Keratinocyte (primary cell): ENCODE measurements at regions not wholly inside any gene's neighbourhood (a gene's known extent, or its start where the extent isn't known, plus 50 kb on each side); places are given as distances from the start of the nearest gene placed in this dataset.

Experiments used
- DNase-seq: peaks from one replicate; pipeline ENCODE4 v3.0.0-alpha.2; 2011; ENCODE audit warnings: low read depth, missing footprints, low spot score
- FAIRE-seq: peaks from 2 replicates; lab custom pipeline; 2011; peaks lifted over from hg19 to GRCh38; lab: Jason Lieb, UNC
- H2AFZ ChIP-seq: 2 replicates; pipeline ENCODE4 v1.6.0; 2012; ENCODE audit warnings: low read length, control low read depth, inconsistent platforms; ENCODE audit not compliant: control insufficient read depth
- H3K27ac ChIP-seq: 2 replicates; pipeline ENCODE4 v1.5.1; 2011; ENCODE audit warnings: low read length; ENCODE audit not compliant: control insufficient read depth, insufficient read depth
- H3K27me3 ChIP-seq: 3 replicates; pipeline ENCODE4 v1.6.0; 2011; ENCODE audit warnings: low read length; ENCODE audit not compliant: control insufficient read depth, insufficient read depth; ENCODE audit errors: extremely low read depth
- H3K36me3 ChIP-seq, 2 experiments: 2 replicates in 1 of 2; 3 replicates in 1 of 2; pipeline ENCODE4 v1.5.1; 2011; ENCODE audit warnings: low read length in 2 of 2, mild to moderate bottlenecking in 1 of 2; ENCODE audit not compliant: control insufficient read depth in 2 of 2, insufficient read depth in 2 of 2; ENCODE audit errors: extremely low read depth in 1 of 2
- H3K4me1 ChIP-seq: 3 replicates; pipeline ENCODE4 v1.5.1; 2011; ENCODE audit warnings: low read length; ENCODE audit not compliant: control insufficient read depth, insufficient read depth; ENCODE audit errors: extremely low read depth
- H3K4me2 ChIP-seq: 3 replicates; pipeline ENCODE4 v1.6.0; 2011; ENCODE audit warnings: low read depth, low read length; ENCODE audit not compliant: control insufficient read depth, insufficient read depth; ENCODE audit errors: extremely low read depth
- H3K4me3 ChIP-seq, 3 experiments: fragments of 200-600 bp in 1 of 3; sonication (generic) in 1 of 3; 2 replicates in 2 of 3; 3 replicates in 1 of 3; pipeline ENCODE4 v1.5.1; 2011 to 2016; ENCODE audit warnings: low read length in 3 of 3, mild to moderate bottlenecking in 3 of 3, control low read depth in 2 of 3, inconsistent platforms in 1 of 3, low read depth in 1 of 3, mixed read lengths in 1 of 3, mixed run types in 1 of 3, moderate library complexity in 1 of 3; ENCODE audit not compliant: control insufficient read depth in 2 of 3, insufficient read depth in 2 of 3; ENCODE audit errors: extremely low read depth in 1 of 3
- H3K79me2 ChIP-seq: 2 replicates; pipeline ENCODE4 v1.6.0; 2012; ENCODE audit warnings: low read length; ENCODE audit not compliant: control insufficient read depth, insufficient read depth
- H3K9ac ChIP-seq: 3 replicates; pipeline ENCODE4 v1.6.0; 2011; ENCODE audit warnings: low read length; ENCODE audit not compliant: control insufficient read depth, insufficient read depth; ENCODE audit errors: extremely low read depth
- H3K9me1 ChIP-seq: 3 replicates; pipeline ENCODE4 v1.6.0; 2011; ENCODE audit warnings: low read length; ENCODE audit not compliant: control insufficient read depth, insufficient read depth; ENCODE audit errors: extremely low read depth
- H3K9me3 ChIP-seq: 2 replicates; pipeline ENCODE4 v1.5.1; 2012; ENCODE audit warnings: low read depth, low read length; ENCODE audit not compliant: control insufficient read depth
- H4K20me1 ChIP-seq: 3 replicates; pipeline ENCODE4 v1.6.0; 2011; ENCODE audit warnings: low read length; ENCODE audit not compliant: control insufficient read depth, insufficient read depth; ENCODE audit errors: extremely low read depth
- CTCF ChIP-seq, 3 experiments: IDR thresholded peaks in 1 of 3; conservative IDR thresholded peaks in 1 of 3; optimal IDR thresholded peaks in 1 of 3; 2 replicates in 2 of 3; 3 replicates in 1 of 3; pipeline versions ENCODE3 to v1.5.1; 2011; ENCODE audit warnings: low read length in 3 of 3, mild to moderate bottlenecking in 3 of 3, moderate library complexity in 2 of 3, control low read depth in 1 of 3, inconsistent platforms in 1 of 3; ENCODE audit not compliant: insufficient read depth in 2 of 3; ENCODE audit errors: extremely low read depth in 1 of 3
- EZH2 ChIP-seq: IDR thresholded peaks from one replicate; pipeline ENCODE4 v1.6.1; 2012; ENCODE audit warnings: inconsistent platforms, mild to moderate bottlenecking, low read length, moderate library complexity
- dilution Hi-C: fragments of 300-500 bp; cut with MboI; formaldehyde crosslinking; loops from one replicate; pipeline ENCODE4 v1.7.0; 2020; ENCODE audit warnings: low sequenced_read_pairs; ENCODE audit not compliant: extremely low pct_ligation_motif_present

GRCh38 chr20:39605361-39605760, 643.2 kb downstream of the DHX35 start:
- Histone ChIP-seq H4K20me1 (no peaks in the 10 kb centered on the region), H3K9ac (no peak overlapping the region), H3K9me3 (no peaks in the 10 kb centered on the region), H3K9me1 (no peaks in the 10 kb centered on the region), H3K36me3 (no peaks in the 10 kb centered on the region), H3K4me2 (no peak overlapping the region), H3K4me3 (no peak overlapping the region), H3K79me2 (no peaks in the 10 kb centered on the region), H2AFZ (no peak overlapping the region), H3K27me3 (no peaks in the 10 kb centered on the region), H3K4me1 (no peaks in the 10 kb centered on the region), H3K27ac (no peak overlapping the region)
- FAIRE-seq: no peak
- DNase-seq: no peak
- dilution Hi-C loops: no loop called here
- TF ChIP-seq CTCF (optimal IDR thresholded peaks at IDR 0.05 in 1 of 3, IDR thresholded peaks at IDR 0.05 in 1 of 3, conservative IDR thresholded peaks at IDR 0.05 in 1 of 3; ENCODE audit: extremely low read depth in 1 of 3, insufficient read depth in 2 of 3, low read length in 3 of 3): no peak
- TF ChIP-seq EZH2: no peak

GRCh38 chr20:39603219-39603618, 641.1 kb downstream of the DHX35 start:
- H3K79me2 ChIP-seq: no peaks in the 10 kb centered on the region

More at GRCh38 chr20:39603219-39603618, 641.1 kb downstream of the DHX35 start:
- H3K27me3 ChIP-seq: no peaks in the 10 kb centered on the region
- dilution Hi-C loops: no loop called here
- H3K4me3 ChIP-seq: no peak overlapping the region
- no peak overlapping the region for H3K9ac ChIP-seq
- FAIRE-seq (no peak), DNase-seq (no peak)
- TF ChIP-seq EZH2 (no peak), CTCF (optimal IDR thresholded peaks at IDR 0.05 in 1 of 3, IDR thresholded peaks at IDR 0.05 in 1 of 3, conservative IDR thresholded peaks at IDR 0.05 in 1 of 3; ENCODE audit: extremely low read depth in 1 of 3, insufficient read depth in 2 of 3, low read length in 3 of 3) (no peak)
- no peaks in the 10 kb centered on the region for H4K20me1 ChIP-seq
- no peaks in the 10 kb centered on the region for H3K4me1 ChIP-seq
- no peak overlapping the region for H2AFZ ChIP-seq
- H3K9me3 ChIP-seq: no peaks in the 10 kb centered on the region
- no peak overlapping the region for H3K4me2 ChIP-seq
- H3K27ac ChIP-seq: no peak overlapping the region
- H3K36me3 ChIP-seq: no peaks in the 10 kb centered on the region
- no peaks in the 10 kb centered on the region for H3K9me1 ChIP-seq
